NOMO-1 (cell line): ENCODE measurements at regions not wholly inside any gene's neighbourhood (a gene's known extent, or its start where the extent isn't known, plus 50 kb on each side); places are given as distances from the start of the nearest gene placed in this dataset.
"Not testable (repeated sequence)": the region's sequence is repeated elsewhere in the genome, so short reads cannot be mapped to it uniquely, and the experiment has no call there.

Experiments
- DNase-seq, 2 experiments: peaks; one replicate each; lab custom pipeline; 2025; ENCODE audit not compliant: unreplicated experiment in 2 of 2; lab: John Stamatoyannopoulos, UW

DNA sequence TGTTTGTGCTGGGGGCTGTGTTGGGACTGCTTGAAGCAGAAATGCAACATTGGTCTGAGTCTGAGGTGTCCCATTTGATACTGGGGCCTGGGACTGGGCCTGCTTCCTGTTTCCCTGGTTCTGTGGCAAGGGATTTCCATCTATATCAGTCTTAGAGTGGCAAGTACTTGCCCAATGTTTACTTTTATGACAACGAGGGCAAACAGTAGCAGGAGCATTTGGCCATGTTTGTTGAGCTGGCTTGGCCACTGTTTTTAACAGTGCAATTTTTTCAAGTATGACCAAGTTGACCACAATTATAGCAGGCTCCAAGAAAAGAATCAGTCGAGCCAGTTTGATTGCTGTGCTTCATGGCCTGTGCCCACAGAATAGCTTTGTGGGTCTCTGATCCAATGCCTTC is 88.5 kb upstream of the PGR start:
- not testable (repeated sequence) for DNase-seq

DNA sequence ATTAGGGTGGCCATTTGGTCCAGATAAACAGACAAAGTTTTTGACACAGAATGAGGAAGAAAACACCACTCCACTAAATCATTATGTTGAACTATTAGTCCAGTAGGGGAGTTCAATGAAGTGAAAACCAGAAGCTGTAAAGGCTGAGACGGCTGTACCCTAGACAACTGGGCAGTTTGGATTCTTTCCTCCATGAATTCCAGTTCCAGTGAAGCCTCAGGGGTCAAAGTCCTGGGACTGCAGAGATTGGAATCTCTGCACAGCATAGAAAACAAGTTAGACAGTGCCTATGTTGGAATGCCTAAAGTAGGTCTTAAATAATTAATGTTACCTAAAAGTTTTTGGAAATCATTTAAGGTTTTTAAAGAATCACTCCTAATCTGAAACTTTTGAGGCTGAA is 86.5 kb upstream of the PGR start:
- DNase-seq: not testable (repeated sequence)

DNA sequence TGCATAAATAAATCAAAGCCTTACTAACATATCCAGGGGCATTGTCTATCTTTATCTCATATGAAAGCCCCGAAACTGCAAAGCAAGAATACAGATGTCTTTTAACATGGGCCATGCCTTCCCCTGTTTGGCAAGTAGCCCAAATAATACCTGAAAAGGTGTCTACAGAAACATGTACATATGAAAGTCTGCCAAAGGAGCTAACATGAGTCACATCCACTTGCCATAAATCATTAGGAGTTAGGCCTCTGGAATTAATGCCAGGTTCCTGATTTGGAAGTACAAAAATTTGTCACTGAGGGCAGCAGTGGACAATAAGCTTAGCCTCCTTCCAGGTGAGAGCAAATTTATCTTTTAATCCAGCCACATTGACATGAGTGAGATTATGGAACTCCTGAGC is 85.5 kb upstream of the PGR start:
- no peak for DNase-seq

DNA sequence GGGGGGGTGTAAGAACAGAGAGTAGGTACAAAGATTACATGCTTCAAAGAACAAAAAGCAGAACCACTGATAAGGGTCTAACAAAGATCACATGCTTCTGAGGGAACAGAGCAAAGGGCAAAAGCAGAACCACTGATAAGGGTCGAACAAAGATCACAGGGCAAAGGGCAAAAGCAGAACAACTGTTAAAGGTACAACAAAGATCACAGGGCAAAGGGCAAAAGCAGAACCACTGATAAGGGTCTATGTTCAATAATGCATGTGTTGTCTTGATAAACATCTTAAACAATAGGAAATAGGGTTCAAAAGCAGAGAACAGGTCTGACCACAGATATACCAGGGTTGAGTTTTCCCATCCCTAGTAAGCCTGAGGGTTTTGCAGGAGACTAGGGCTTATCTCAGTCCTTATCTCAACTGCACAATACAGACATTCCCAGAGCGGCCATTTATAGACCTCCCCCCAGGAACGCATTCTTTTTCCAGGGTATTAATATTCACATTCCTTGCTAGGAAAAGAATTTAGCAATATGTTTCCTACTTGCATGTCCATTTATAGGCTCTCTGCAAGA is 81.9 kb upstream of the PGR start:
- no peak for DNase-seq

DNA sequence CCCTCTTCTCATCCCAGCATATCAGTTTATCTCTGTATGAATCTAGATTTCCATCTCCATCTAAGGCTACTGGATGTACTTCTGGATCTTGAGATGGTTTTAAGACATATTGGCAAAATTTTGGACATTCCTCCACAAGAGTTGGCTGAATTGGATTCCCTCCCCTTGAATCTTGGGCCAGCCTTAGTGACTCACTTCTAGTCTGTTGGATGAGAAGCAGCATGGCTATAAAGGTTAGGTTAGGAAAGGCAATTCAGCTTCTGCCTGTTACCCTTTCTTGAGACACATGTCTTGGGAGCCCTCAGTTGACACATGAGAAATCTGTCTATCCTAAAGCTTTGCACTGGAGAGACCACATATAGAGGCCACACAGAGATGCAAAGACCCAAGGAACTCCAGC is 73.0 kb upstream of the PGR start:
- no peak for DNase-seq

DNA sequence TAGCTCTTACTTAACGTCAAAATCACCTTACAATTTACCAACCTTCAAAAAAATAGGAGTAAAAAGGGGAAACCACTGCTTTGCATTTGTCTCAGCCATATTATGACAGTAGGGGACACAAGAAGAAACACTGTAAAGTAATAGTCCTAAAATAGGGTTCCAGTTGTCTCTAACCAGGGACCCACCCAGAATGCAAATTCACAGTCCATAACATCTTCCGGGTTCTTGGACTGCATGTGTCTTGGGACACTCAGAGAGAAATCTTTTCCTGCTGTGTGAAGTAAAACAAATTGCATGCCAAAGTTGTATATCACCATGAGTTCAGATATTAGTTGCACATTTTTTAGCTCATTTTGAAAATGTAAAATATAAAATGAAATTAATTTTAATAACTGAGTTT is 69.8 kb upstream of the PGR start:
- no peak for DNase-seq

DNA sequence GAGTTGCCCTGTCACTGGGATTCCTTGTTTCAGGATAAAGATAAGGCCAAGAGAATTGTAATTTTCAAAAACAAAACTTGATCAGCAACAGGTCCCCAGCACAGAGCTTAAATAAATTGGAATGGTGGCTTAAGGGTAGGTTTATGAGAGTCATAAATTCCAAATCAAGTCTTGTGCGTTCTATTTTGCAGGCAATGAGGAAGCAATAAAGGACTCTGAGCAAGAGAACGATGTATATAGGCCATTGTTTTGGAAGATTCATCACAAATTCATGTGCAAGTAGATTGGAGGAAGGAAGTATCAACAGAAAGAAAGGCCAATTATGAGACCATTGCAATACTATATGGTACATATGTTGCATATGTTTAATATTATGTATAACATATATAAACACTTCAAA is 65.7 kb upstream of the PGR start:
- no peak for DNase-seq

DNA sequence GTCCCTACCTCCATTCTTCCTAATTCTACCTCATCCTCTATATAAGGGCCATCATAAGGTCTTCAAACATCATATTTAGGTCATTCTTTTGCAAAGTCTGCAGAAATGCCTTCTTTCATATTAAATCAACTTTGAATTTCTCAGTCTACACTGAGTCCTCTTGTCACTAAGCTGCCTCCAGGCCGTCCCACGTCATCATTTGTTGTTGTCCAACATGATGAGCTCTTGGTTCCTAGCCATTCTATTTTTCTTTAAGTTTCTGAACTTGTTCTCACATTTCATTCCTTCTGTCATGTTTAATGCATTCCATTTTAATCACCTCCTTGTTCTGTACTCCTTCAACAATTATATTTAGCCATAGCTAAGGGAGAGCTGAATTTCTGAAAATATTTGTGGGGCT is 59.2 kb upstream of the PGR start:
- DNase-seq: no peak

DNA sequence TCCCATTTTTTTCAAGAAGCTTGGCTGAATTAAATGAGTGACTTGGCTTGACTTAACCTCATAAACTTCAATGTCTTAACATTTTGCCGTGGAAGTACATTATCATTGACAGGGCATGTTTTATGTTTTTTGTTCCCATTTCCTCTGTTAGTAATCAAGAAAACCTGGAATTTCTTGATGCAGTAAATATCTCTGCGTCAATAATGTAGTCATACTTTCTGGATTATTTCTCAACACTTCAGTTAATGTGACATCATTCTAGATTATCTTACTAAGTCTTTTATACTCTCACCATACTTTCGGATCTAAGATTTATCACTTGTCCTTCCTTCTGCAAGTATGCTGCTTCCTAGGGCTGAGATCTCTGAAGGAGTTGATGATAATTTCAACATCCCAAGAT is 58.6 kb upstream of the PGR start:
- DNase-seq: no peak

DNA sequence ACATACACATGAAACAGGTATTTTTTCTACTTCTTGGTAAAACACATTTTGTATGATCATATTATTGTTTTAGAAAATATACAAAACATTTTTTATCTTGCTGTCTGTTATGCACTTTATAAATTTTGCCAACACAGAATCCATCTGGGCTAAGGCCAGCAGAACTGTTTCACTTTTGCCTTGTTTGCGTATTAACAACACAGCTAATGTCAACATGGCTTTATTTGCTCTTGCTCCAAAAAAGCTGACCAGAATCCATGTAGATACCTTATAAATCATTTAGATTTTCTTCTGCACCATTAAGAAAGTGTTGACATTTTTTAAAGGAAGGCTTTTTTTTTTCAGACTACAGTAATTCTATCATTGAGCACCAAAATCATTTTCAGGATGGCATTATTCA is 58.1 kb upstream of the PGR start:
- no peak for DNase-seq

DNA sequence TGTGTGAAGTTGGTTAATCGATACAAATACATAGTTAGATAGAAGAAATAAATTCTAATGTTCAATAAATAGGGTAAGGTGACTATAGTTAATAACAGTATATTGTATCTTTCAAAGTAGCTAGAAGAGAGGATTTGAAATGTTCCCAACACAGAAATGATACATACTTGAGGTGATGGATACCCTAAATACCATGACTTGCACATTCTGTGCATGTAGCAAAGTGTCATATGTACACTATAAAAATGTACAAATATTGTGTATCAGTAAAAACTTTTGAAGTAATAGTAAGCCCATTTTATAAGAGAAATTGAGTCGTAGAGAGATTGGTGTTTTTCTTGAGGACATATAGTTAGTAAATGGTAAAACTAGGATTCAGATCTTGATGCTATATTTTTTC is 56.4 kb upstream of the PGR start:
- DNase-seq: no peak

DNA sequence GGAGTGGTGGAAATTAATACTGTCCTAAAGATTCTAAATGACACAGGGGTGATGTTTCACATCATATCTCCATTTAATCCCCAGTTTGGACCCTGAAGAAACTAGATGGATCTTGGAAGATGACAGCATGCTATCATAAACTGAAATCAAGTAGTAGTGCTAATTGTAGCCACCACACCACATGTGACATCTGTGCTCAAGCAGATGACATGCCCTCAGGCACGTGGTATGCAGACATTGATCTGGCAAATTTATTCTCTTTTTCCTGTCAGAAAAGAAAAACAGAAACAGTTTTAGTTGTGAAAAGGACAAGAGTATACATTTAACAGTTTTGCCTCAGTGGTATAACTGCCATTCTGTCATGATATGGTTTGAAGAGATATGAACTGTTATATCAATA is 52.9 kb upstream of the PGR start:
- DNase-seq: no peak

DNA sequence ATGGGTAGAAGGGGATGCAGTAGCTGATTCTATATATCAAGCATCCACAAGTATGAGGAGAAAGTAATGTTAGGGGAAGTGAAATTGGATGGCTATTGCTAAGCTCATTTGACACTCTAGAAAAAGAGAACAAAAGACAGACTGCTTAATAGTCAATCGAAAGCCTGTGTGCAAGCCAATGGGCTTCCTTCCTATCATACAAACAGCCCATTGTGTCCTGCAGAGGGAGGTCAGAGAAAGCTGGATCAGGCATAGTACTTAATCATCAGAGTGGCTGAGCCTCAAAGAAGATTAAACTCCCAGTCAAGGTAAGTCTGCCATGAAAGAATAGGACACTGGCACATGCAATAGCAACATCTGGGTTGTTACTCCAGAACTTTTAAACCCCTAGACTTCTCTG is 50.9 kb upstream of the PGR start:
- DNase-seq: no peak
